B cell (primary cell): ENCODE measurements at regions not wholly inside any gene's neighbourhood (a gene's known extent, or its start where the extent isn't known, plus 50 kb on each side); places are given as distances from the start of the nearest gene placed in this dataset.

Experiments used
- ATAC-seq: fragments of 200-7000 bp; cut with Tn5 transposase; one replicate; pipeline ENCODE4 v1.10.0; 2021; ENCODE audit warnings: low read depth, mild to moderate bottlenecking, moderate number of reproducible peaks, moderate library complexity
- CTCF ChIA-PET: fragments of 350-600 bp; sonication (Branson Sonifier 250); formaldehyde crosslinking; loops from one replicate; lab custom pipeline; 2021; ENCODE audit warnings: antibody characterized with exemption, inconsistent platforms; lab: Charles Lee
- POLR2A ChIA-PET: fragments of 350-600 bp; sonication (Branson Sonifier 250); formaldehyde crosslinking; loops from one replicate; lab custom pipeline; 2021; ENCODE audit warnings: antibody characterized with exemption; lab: Charles Lee
- DNase-seq: peaks from one replicate; pipeline ENCODE4 v3.0.0; 2013
- H2AFZ ChIP-seq: 2 replicates; pipeline ENCODE4 v1.6.1; 2012; ENCODE audit warnings: mild to moderate bottlenecking, low read depth, low read length; ENCODE audit not compliant: insufficient read depth, poor library complexity, severe bottlenecking
- H3K27ac ChIP-seq, 2 donors: 1 replicate in 1 of 2; 2 replicates in 1 of 2; pipeline ENCODE4 v1.5.1; 2012 to 2013; ENCODE audit warnings: low read length in 2 of 2, mild to moderate bottlenecking in 2 of 2, moderate library complexity in 1 of 2
- H3K27me3 ChIP-seq, 4 experiments: fragments of 200-600 bp in 1 of 4; sonication (generic) in 1 of 4; replicated peaks in 1 of 4; 1 replicate in 2 of 4; 2 replicates in 2 of 4; pipeline versions ENCODE4 v1.6.1 to v1.7.0; 2013 to 2016; ENCODE audit warnings: low read length in 3 of 4, mild to moderate bottlenecking in 2 of 4, mixed read lengths in 1 of 4, moderate library complexity in 1 of 4; ENCODE audit not compliant: insufficient read depth in 4 of 4, control insufficient read depth in 3 of 4; ENCODE audit errors: control extremely low read depth in 1 of 4
- H3K36me3 ChIP-seq, 2 experiments: replicated peaks in 1 of 2; 1 replicate in 1 of 2; 2 replicates in 1 of 2; pipeline versions ENCODE4 v1.6.1 to v1.7.1; 2013; ENCODE audit warnings: low read length in 1 of 2; ENCODE audit not compliant: insufficient read depth in 2 of 2, control insufficient read depth in 1 of 2; ENCODE audit errors: control extremely low read depth in 1 of 2, extremely low read depth in 1 of 2
- H3K4me1 ChIP-seq, 2 donors: fragments of 200-600 bp in 1 of 2; sonication (generic) in 1 of 2; 1 replicate in 1 of 2; 2 replicates in 1 of 2; pipeline versions ENCODE4 v1.5.1 to v1.6.1; 2013 to 2017; ENCODE audit warnings: low read length in 2 of 2; ENCODE audit not compliant: control insufficient read depth in 2 of 2, insufficient read depth in 2 of 2
- H3K4me2 ChIP-seq: replicated peaks from 2 replicates; pipeline ENCODE3; 2012; ENCODE audit warnings: mild to moderate bottlenecking, low read depth, low read length; ENCODE audit not compliant: poor library complexity, severe bottlenecking
- H3K4me3 ChIP-seq, 5 experiments: fragments of 200-600 bp in 1 of 5; sonication (generic) in 1 of 5; 1 replicate in 3 of 5; 2 replicates in 2 of 5; pipeline versions ENCODE4 v1.5.1 to v1.7.0; 2011 to 2016; ENCODE audit warnings: low read length in 4 of 5, mild to moderate bottlenecking in 4 of 5, low read depth in 2 of 5, control low read depth in 1 of 5, moderate library complexity in 1 of 5; ENCODE audit not compliant: insufficient read depth in 1 of 5; ENCODE audit errors: control extremely low read depth in 1 of 5, extremely low read depth in 1 of 5
- H3K79me2 ChIP-seq: fragments of 200-600 bp; sonication (generic); one replicate; pipeline ENCODE4 v1.6.0; 2016; ENCODE audit warnings: low read length; ENCODE audit not compliant: control insufficient read depth, insufficient read depth
- H3K9ac ChIP-seq: fragments of 200-600 bp; sonication (generic); 2 replicates; pipeline ENCODE4 v1.6.1; 2017; ENCODE audit warnings: mild to moderate bottlenecking, low read length, moderate library complexity
- H3K9me3 ChIP-seq, 3 donors: one replicate each; pipeline versions ENCODE4 v1.6.1 to v1.7.1; 2013; ENCODE audit warnings: low read length in 2 of 3; ENCODE audit not compliant: control insufficient read depth in 2 of 3, insufficient read depth in 1 of 3; ENCODE audit errors: control extremely low read depth in 1 of 3
- H4K20me1 ChIP-seq: 2 replicates; pipeline ENCODE4 v1.6.0; 2012; ENCODE audit warnings: mild to moderate bottlenecking, low read length; ENCODE audit not compliant: insufficient read depth, control insufficient read depth, poor library complexity, severe bottlenecking
- H3K27ac Mint-ChIP-seq: one replicate; pipeline ENCODE4 v1.8.0; 2021; ENCODE audit warnings: mixed read lengths
- H3K27me3 Mint-ChIP-seq: one replicate; pipeline ENCODE4 v1.8.0; 2021; ENCODE audit warnings: mixed read lengths
- H3K4me1 Mint-ChIP-seq: one replicate; pipeline ENCODE4 v1.8.0; 2021; ENCODE audit warnings: mixed read lengths
- H3K4me3 Mint-ChIP-seq: one replicate; pipeline ENCODE4 v1.8.0; 2021; ENCODE audit warnings: mixed read lengths
- H3K9me3 Mint-ChIP-seq: one replicate; pipeline ENCODE4 v1.8.0; 2022; ENCODE audit warnings: mixed read lengths; ENCODE audit not compliant: insufficient read depth
- CTCF ChIP-seq: fragments of 200-600 bp; IDR thresholded peaks from one replicate; pipeline ENCODE4 v1.8.0; 2022; ENCODE audit warnings: antibody characterized with exemption, mild to moderate bottlenecking
- EZH2 ChIP-seq: IDR thresholded peaks from 2 replicates; pipeline ENCODE4 v1.6.1; 2012; ENCODE audit warnings: borderline replicate concordance, low read depth, mild to moderate bottlenecking, moderate library complexity, low read length; ENCODE audit not compliant: insufficient read depth, poor library complexity, severe bottlenecking
- WGBS: methylation state at CpG from one replicate; pipeline ENCODE4 v1.1.5; 2013; ENCODE audit warnings: missing lambda C conversion rate; ENCODE audit not compliant: insufficient coverage; 5-methylcytosine and 5-hydroxymethylcytosine counted together
- intact Hi-C: fragments of 100-400 bp; cut with micrococcal nuclease; formaldehyde crosslinking; loops from one replicate; pipeline ENCODE4 v1.10.0; 2022

GRCh38 chr5:170440771-170441392 is 51.7 kb upstream of the KCNMB1 start:
- Histone ChIP-seq H3K27me3 (no peaks in the 10 kb centered on the region), H3K4me1 (no peaks in the 10 kb centered on the region), H3K79me2 (no peaks in the 10 kb centered on the region), H3K4me2 (no peak overlapping the region), H3K4me3 (no peak overlapping the region), H3K9me3 (no peaks in the 10 kb centered on the region), H3K9ac (no peak overlapping the region), H4K20me1 (no peaks in the 10 kb centered on the region), H3K27ac (no peak overlapping the region), H3K36me3 (no peaks in the 10 kb centered on the region), H2AFZ (no peak overlapping the region)
- no peaks in the 10 kb centered on the region for H3K9me3 Mint-ChIP-seq
- DNase-seq (no peak), ATAC-seq (no peak)
- H3K4me3 Mint-ChIP-seq = no peak overlapping the region
- H3K4me1 Mint-ChIP-seq = no peaks in the 10 kb centered on the region
- no peak overlapping the region for H3K27ac Mint-ChIP-seq
- TF ChIP-seq CTCF (no peak), EZH2 (no peak)
- intact Hi-C loops = no loop called here
- WGBS = 89% methylated on average over 7 of the region's 9 CpGs
- H3K27me3 Mint-ChIP-seq = peaks cover 3% of the 10 kb centered on the region
- ChIA-PET CTCF (no interaction called here), POLR2A (no interaction called here)

- Histone ChIP-seq H3K79me2 (no peaks in the 10 kb centered on the region), H3K27me3 (no peaks in the 10 kb centered on the region), H3K27ac (no peak overlapping the region), H4K20me1 (no peaks in the 10 kb centered on the region), H3K36me3 (no peaks in the 10 kb centered on the region), H3K4me2 (no peak overlapping the region), H3K9ac (no peak overlapping the region), H3K9me3 (no peaks in the 10 kb centered on the region), H3K4me1 (no peaks in the 10 kb centered on the region), H2AFZ (no peak overlapping the region), H3K4me3 (no peak overlapping the region)
- POLR2A ChIA-PET = no interaction called here
- H3K27ac Mint-ChIP-seq = no peak overlapping the region
- CTCF ChIA-PET = interaction anchor here (1.4 kb wide), 1 partner anchor 9 kb away, joined by 3 read pairs; no protein-coding TSS in a partner anchor
- H3K27me3 Mint-ChIP-seq = peaks cover 3% of the 10 kb centered on the region
- H3K9me3 Mint-ChIP-seq = no peaks in the 10 kb centered on the region
- ATAC-seq (no peak), DNase-seq (no peak)
- TF ChIP-seq EZH2 (no peak), CTCF (no peak)
- H3K4me3 Mint-ChIP-seq = no peak overlapping the region
- no peaks in the 10 kb centered on the region for H3K4me1 Mint-ChIP-seq
- intact Hi-C loops = no loop called here
- WGBS = 91% methylated on average over 7 of the region's 8 CpGs
Measured at GRCh38 chr5:170439944-170440269, 50.7 kb upstream of the KCNMB1 start.
